Dermis microvascular lymphatic vessel endothelial cell (primary cell): ENCODE measurements at regions not wholly inside any gene's neighbourhood (a gene's known extent, or its start where the extent isn't known, plus 50 kb on each side); places are given as distances from the start of the nearest gene placed in this dataset.
"Not testable (repeated sequence)": the region's sequence is repeated elsewhere in the genome, so short reads cannot be mapped to it uniquely, and the experiment has no call there.

Source experiments
- DNase-seq, 2 donors: peaks; one replicate each; pipeline versions ENCODE4 v3.0.0 to v3.0.0-alpha.2; 2010; ENCODE audit warnings: low read depth in 2 of 2

GRCh38 chr7:113402005-113402404 is 283.7 kb upstream of the SMIM30 start:
- no peak for DNase-seq

- DNase-seq, result no peak
These were observed 276.5 kb upstream of the SMIM30 start for GRCh38 chr7:113394856-113395255.

GRCh38 chr7:113392841-113393540 is 274.6 kb upstream of the SMIM30 start:
- no peak for DNase-seq

- no peak for DNase-seq
These were observed 274.1 kb upstream of the SMIM30 start for GRCh38 chr7:113392421-113392820.

GRCh38 chr7:113389112-113389646 is 270.8 kb upstream of the SMIM30 start:
- no peak for DNase-seq

- DNase-seq, result no peak
These were observed 265.3 kb upstream of the SMIM30 start for GRCh38 chr7:113383638-113384037.

- DNase-seq, result no peak
These were observed 261.4 kb upstream of the SMIM30 start for GRCh38 chr7:113379746-113380145.

- DNase-seq, result no peak
These were observed 256.6 kb upstream of the SMIM30 start for GRCh38 chr7:113374955-113375354.

GRCh38 chr7:113373863-113374262 is 255.5 kb upstream of the SMIM30 start:
- DNase-seq, result no peak

GRCh38 chr7:113371416-113372043 is 253.2 kb upstream of the SMIM30 start:
- no peak for DNase-seq

GRCh38 chr7:113370910-113371309 is 252.6 kb upstream of the SMIM30 start:
- DNase-seq, result no peak

- no peak for DNase-seq
These were observed 249.9 kb upstream of the SMIM30 start for GRCh38 chr7:113368256-113368655.

GRCh38 chr7:113367041-113367586 is 248.8 kb upstream of the SMIM30 start:
- DNase-seq, result no peak

- no peak for DNase-seq
These were observed 247.8 kb upstream of the SMIM30 start for GRCh38 chr7:113366122-113366521.

- DNase-seq, result no peak
These were observed 231.0 kb upstream of the SMIM30 start for GRCh38 chr7:113349339-113349738.

- no peak for DNase-seq
These were observed 221.3 kb upstream of the SMIM30 start for GRCh38 chr7:113339661-113340060.

GRCh38 chr7:113338071-113338696 is 219.8 kb upstream of the SMIM30 start:
- DNase-seq, result no peak

GRCh38 chr7:113336838-113337237 is 218.5 kb upstream of the SMIM30 start:
- DNase-seq, result not testable (repeated sequence)

- no peak for DNase-seq
These were observed 213.0 kb upstream of the SMIM30 start for GRCh38 chr7:113331155-113331898.

- no peak for DNase-seq
These were observed 202.8 kb upstream of the SMIM30 start for GRCh38 chr7:113321201-113321600.

GRCh38 chr7:113320419-113320818 is 202.1 kb upstream of the SMIM30 start:
- DNase-seq, result no peak

- no peak for DNase-seq
These were observed 196.2 kb upstream of the SMIM30 start for GRCh38 chr7:113314594-113314993.
